Activated CD4-positive, alpha-beta T cell treated with anti-CD3 and anti-CD28 coated beads, Interleukin-2, Interleukin-4, amounts not matched to agents 100 ng/mL and 50 ng/mL, durations not matched to agents 16 hours and 8 hours (primary cell): ENCODE measurements at regions not wholly inside any gene's neighbourhood (a gene's known extent, or its start where the extent isn't known, plus 50 kb on each side); places are given as distances from the start of the nearest gene placed in this dataset.

Experiments
- DNase-seq: peaks from one replicate; pipeline ENCODE4 v3.0.0-alpha.2; 2020; ENCODE audit warnings: low spot score

- DNase-seq, result no peak
Observed at GRCh38 chr18:29157057-29157780, 980.3 kb upstream of the CDH2 start.

DNA sequence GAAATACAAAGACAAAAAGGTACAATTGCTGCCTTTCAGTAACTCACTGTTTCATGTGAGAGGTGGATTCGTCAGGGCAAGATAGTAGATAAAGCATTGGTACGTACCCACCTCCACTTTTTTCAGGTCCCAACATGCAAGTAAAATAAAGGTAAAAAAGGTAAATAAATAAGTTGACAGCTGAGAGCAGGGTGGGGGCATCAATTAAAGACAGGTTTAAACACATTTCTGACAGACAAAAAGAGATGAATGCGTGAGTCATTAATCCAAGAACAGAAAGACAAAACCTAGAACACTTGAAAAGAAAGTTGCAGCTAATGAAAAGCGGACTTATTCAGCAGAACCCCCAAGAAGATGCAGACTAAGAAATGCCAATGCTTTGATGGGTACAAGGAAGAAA is 979.6 kb upstream of the CDH2 start:
- DNase-seq, result no peak

- no peak for DNase-seq
Observed at GRCh38 chr18:29154758-29155725, 978.1 kb upstream of the CDH2 start.

GRCh38 chr18:29154196-29154757 is 977.3 kb upstream of the CDH2 start:
- DNase-seq, result no peak

DNA sequence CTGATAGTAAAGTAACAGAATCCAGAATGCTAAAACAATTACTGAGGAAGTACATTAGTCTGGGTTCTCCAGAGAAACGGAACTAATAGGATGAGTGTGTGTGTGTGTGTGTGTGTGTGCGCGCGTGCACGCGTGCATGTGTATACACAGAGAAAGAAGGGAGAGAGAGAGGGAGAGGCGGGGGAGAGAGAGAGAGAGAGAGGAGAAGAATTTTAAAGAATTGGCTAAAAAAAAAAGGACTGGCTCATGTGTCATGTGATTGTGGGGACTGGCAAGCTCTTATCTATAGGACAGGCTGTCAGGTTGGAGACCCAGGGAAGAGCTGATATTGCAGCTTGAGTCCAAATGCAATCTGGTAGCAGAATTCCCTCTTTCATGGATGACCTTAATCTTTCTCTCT is 976.2 kb upstream of the CDH2 start:
- DNase-seq, result no peak

DNA sequence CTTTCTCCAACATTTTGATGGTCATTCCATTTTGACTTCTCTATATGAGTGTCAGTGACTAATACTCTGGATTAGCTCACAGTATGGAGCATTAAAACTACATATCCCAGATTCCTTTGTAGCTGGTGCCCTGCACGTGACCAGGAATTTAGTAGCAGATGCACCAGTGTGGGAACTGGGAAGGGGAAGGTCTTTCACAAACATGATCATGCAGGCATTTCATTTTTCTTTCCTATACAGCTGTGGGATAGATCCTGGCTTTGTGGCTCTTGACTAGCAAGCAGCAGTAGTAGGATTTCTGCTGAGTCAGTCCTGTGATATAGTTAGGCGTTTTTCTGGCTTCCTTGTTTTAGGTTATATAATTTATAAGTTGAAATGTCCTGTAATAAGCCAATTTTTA is 971.0 kb upstream of the CDH2 start:
- DNase-seq, result no peak

DNA sequence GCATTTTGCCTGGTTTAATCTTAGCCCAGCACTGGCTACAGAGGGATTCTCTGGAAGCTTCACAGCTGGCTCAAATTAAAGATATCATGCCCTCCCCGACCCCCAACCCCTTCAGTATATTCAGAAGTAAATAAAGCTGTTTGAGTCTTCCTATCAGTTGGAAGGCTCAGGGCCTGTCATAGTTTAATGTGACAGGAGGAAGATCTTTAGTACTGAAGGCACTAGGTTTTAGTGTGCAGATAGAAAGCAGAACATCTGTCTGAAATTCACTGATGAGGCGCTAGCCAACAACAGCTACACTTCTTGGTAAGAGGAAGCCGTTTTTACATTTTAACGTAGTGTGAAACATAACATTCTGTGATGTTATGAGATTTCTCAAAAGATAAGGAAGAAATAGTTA is 969.1 kb upstream of the CDH2 start:
- no peak for DNase-seq

DNA sequence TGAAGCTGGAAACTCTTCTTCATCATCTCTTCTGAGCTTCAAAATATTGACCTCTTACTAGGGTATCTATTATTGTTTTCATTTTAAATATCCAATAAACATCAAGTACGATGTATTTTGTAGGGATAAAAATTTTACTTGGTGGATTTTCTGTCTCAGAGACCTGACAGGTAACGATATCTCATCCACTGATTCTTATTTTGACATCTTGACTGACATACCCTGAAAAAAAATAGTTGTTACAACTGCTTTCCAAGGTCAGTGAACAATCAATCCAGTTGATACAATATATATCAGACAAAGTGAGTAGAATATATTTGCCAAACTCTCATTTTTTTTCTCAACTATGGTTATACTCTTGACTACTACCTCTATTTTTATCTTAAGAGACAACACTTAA is 963.7 kb upstream of the CDH2 start:
- DNase-seq, result no peak

GRCh38 chr18:29137773-29138495 is 961.0 kb upstream of the CDH2 start:
- no peak for DNase-seq

DNA sequence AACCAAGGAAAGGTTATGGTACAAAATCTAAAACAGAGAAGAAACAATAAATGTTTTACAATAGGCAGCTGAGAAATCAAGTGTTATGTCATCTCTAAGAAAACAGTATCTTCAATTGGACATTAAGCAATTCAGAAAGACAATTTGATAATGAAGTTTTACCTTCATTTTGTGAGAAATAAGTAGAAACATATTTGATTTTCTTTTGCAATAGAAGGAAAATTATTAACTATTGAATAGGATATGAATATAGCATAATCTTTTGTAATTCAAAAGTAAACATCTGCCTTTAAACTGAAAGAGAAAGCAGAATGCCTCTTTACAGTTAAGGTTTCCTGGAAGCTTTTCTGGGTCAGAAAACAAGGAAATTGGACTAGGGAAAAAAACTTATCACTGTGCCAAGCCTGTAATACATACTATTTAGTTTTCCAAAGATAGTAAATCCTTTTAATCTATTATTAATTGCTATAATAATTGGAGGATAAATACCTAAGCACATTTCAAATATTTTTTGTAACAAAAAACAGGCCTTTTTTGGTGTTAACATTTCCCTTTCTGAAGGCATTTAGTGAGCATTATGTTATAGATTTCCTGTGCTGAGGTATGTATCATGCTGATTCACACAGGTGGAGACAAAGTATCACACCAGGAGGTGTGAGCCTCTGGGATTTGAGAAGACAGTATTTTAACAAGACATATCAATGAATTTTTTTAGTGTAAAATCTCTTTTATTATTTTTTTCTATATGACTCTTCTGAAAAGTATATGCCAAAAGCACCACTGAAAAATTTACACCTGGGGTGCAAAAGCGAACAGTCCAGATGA is 947.0 kb upstream of the CDH2 start:
- no peak for DNase-seq

DNA sequence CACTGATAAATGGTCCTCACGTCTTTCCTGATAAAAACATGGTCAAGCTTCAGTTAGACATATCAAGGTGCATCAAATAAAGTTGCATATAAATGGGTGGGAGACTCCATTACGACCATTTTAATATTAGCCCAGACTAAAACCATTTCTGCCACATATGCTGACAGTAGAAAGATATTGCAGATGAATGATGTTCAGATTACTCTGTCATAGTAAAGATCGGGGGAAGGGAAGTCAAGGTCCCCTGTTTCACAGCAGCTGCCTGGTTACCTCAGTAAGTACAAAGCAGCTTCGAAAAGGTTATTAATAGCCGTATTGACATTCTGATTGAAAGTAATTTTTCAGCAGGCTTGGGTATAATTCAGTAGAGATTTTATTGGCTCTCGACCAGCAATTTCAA is 927.7 kb upstream of the CDH2 start:
- no peak for DNase-seq

- no peak for DNase-seq
Observed at GRCh38 chr18:29104227-29104626, 927.3 kb upstream of the CDH2 start.

DNA sequence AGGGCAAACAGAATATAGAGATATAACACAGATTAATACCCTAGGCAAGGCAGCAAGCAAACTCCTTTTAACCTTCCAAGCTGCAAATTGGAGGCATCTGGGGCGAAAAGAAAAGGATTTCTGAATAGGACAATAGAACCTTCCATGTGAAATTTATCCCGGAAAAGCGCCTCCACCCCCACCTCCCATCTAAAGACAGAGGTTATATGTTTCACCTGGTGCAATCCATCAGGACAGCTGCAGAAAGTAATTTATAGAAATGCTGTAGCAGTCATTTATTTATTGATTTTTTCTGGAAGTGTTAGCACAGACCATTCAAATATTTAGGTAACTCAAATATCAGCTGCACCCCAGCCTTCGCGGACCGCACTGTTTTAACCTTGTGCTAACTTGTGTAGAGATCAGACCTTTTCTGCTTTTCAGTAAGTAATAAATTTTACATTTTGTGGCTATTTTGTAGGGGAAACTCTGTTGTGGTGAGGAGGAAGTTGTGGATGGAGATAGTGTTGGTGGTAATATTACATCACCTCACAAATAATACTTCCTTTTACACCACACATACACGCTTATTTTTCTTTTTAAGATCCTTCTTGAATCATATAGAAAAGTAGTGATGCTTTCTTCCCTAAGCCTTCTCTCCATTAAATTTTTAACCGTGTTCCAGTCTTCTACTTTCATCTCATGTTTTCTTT is 919.3 kb upstream of the CDH2 start:
- DNase-seq, result no peak

DNA sequence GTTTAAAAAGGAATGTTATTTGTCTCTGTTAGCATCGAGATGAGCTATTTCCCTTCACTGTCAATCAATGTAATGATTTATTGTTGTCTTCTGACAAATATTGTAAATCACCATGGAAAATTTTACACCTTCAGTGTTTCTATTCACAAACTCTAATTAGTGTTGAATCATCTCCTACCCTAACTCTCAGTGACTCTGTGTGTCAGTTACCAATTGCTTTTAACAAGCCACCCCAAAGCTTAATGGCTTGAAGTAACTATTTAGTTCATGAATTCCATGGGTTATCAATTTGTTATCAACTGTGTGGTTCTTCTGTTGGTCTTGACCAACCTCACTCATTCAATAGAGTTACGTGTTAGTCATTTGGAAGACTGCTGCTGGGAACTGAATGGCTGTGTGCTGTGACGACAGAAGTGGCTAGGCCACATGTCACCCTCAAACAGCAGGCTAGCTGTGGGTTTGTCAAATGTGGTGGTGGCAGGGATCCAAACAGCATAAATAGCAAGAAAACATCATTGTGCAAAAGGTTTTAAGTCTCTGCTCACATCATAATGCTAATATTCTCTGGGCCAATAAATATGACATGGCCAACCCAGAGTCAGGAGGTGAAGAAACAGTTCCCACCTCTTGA is 910.8 kb upstream of the CDH2 start:
- DNase-seq, result no peak

GRCh38 chr18:29084120-29084519 is 907.2 kb upstream of the CDH2 start:
- DNase-seq, result no peak

- DNase-seq, result no peak
Observed at GRCh38 chr18:29083545-29083944, 906.6 kb upstream of the CDH2 start.

GRCh38 chr18:29080946-29081345 is 904.0 kb upstream of the CDH2 start:
- no peak for DNase-seq

DNA sequence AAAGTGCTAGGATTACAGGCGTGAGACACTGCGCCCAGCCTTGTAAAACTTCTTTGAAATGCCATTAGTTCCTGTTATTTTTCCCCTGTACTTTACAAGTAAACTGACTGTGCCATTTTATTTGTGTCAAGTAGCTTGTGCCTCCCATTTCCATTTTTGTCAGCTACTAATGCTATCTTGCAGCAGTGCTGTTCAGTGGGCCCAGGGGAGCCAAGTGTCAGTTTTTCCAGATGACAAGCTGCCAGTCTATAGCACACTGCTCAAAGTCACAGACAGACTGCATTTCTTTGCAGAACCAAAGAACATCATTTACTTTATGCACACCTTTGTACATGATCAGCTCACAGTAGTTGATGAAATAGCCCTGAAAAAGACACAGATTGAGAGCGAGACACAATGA is 901.3 kb upstream of the CDH2 start:
- no peak for DNase-seq

- DNase-seq, result no peak
Observed at GRCh38 chr18:29077344-29077743, 900.4 kb upstream of the CDH2 start.

DNA sequence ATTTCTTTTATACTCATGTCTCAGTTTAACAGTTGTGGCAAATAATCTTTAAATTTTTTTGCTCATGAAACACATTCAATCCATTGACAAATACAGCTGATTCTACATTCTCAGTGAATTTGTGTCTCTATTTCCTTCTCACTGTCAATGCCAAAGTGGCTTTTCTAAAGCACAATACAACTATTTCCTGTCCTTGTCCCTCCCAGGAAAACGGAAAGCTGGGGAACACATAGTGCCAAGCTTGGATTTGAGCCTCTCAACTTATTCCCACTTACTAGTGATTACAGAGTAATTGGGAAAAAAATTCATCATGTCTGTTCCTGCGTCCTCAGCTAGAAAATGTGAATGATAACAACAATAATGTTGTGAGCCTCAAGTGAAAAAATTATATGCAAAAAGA is 899.7 kb upstream of the CDH2 start:
- DNase-seq, result no peak
